Endothelial cell of umbilical vein (primary cell): ENCODE measurements at regions not wholly inside any gene's neighbourhood (a gene's known extent, or its start where the extent isn't known, plus 50 kb on each side); places are given as distances from the start of the nearest gene placed in this dataset.

Experiments
- BruUV-seq: library from RNA; stranded (reverse); fragments of 400-500 nt; replicated peaks from 2 replicates; lab custom pipeline; 2021; lab: Mats Ljungman, UMichigan
- CTCF ChIA-PET: fragments of 300-600, 350-600 bp; sonication (Branson Sonifier 250); formaldehyde crosslinking; loops from one replicate; lab custom pipeline; 2021; ENCODE audit warnings: antibody characterized with exemption, inconsistent platforms; lab: Charles Lee
- POLR2A ChIA-PET: fragments of 300-600, 350-600 bp; sonication (Branson Sonifier 250); formaldehyde crosslinking; loops from one replicate; lab custom pipeline; 2021; ENCODE audit warnings: antibody characterized with exemption, inconsistent platforms; lab: Charles Lee
- DNase-seq: peaks from one replicate; pipeline ENCODE4 v3.0.0-alpha.2; 2011; ENCODE audit warnings: low read depth, low spot score
- FAIRE-seq: peaks from 2 replicates; lab custom pipeline; 2011; peaks lifted over from hg19 to GRCh38; lab: Jason Lieb, UNC
- H2AFZ ChIP-seq: 2 replicates; pipeline ENCODE4 v1.6.0; 2012; ENCODE audit warnings: low read depth, low read length, control low read depth, inconsistent platforms
- H3K27ac ChIP-seq: 2 replicates; pipeline ENCODE4 v1.5.1; 2011; ENCODE audit warnings: low read depth, mild to moderate bottlenecking, control low read depth, low read length, moderate library complexity; ENCODE audit not compliant: insufficient read depth
- H3K27me3 ChIP-seq, 2 experiments: 2 replicates each; pipeline versions ENCODE4 v1.6.0 to v1.6.1; 2011; ENCODE audit warnings: low read length in 2 of 2, mixed read lengths in 1 of 2; ENCODE audit not compliant: control insufficient read depth in 2 of 2, insufficient read depth in 2 of 2
- H3K36me3 ChIP-seq, 2 experiments: 2 replicates in 1 of 2; 3 replicates in 1 of 2; pipeline ENCODE4 v1.5.1; 2011; ENCODE audit warnings: low read length in 2 of 2, mild to moderate bottlenecking in 1 of 2, moderate library complexity in 1 of 2; ENCODE audit not compliant: control insufficient read depth in 2 of 2, insufficient read depth in 2 of 2; ENCODE audit errors: extremely low read depth in 1 of 2
- H3K4me1 ChIP-seq: 3 replicates; pipeline ENCODE4 v1.5.1; 2011; ENCODE audit warnings: mild to moderate bottlenecking, low read length; ENCODE audit not compliant: control insufficient read depth, insufficient read depth; ENCODE audit errors: extremely low read depth
- H3K4me2 ChIP-seq: 2 replicates; pipeline ENCODE4 v1.6.1; 2011; ENCODE audit warnings: low read length, control low read depth, mixed read lengths; ENCODE audit not compliant: insufficient read depth
- H3K4me3 ChIP-seq, 3 experiments: fragments of 200-600 bp in 1 of 3; sonication (generic), shearing (Covaris generic) in 1 of 3; replicated peaks in 1 of 3; 2 replicates each; pipeline ENCODE4 v1.5.1; 2011 to 2016; ENCODE audit warnings: control low read depth in 3 of 3, low read length in 3 of 3, mild to moderate bottlenecking in 2 of 3, inconsistent platforms in 1 of 3, low read depth in 1 of 3, moderate library complexity in 1 of 3; ENCODE audit not compliant: insufficient read depth in 1 of 3
- H3K79me2 ChIP-seq: 2 replicates; pipeline ENCODE4 v1.6.0; 2012; ENCODE audit warnings: low read length, inconsistent platforms; ENCODE audit not compliant: control insufficient read depth, insufficient read depth
- H3K9ac ChIP-seq: replicated peaks from 2 replicates; pipeline ENCODE3; 2011; ENCODE audit warnings: low read length, control low read depth; ENCODE audit not compliant: insufficient read depth; ENCODE audit errors: extremely low read depth
- H3K9me1 ChIP-seq: replicated peaks from 3 replicates; pipeline ENCODE4 v1.6.0; 2011; ENCODE audit warnings: mild to moderate bottlenecking, low read length; ENCODE audit not compliant: control insufficient read depth, insufficient read depth; ENCODE audit errors: extremely low read depth
- H3K9me3 ChIP-seq: replicated peaks from 2 replicates; pipeline ENCODE4 v1.5.1; 2012; ENCODE audit warnings: low read length, inconsistent platforms; ENCODE audit not compliant: control insufficient read depth, insufficient read depth
- H4K20me1 ChIP-seq: replicated peaks from 2 replicates; pipeline ENCODE3; 2011; ENCODE audit warnings: mild to moderate bottlenecking, low read length; ENCODE audit not compliant: control insufficient read depth, insufficient read depth; ENCODE audit errors: extremely low read depth
- EZH2 ChIP-seq: IDR thresholded peaks from 2 replicates; pipeline ENCODE4 v1.6.1; 2012; ENCODE audit warnings: borderline replicate concordance, low read depth, mild to moderate bottlenecking, moderate library complexity, low read length, inconsistent platforms; ENCODE audit not compliant: severe bottlenecking
- FOS ChIP-seq: IDR thresholded peaks from 2 replicates; pipeline ENCODE4 v1.6.1; 2011; ENCODE audit warnings: mild to moderate bottlenecking, low read length, moderate library complexity, borderline replicate concordance; ENCODE audit not compliant: insufficient read depth
- GATA2 ChIP-seq: IDR thresholded peaks from 2 replicates; pipeline ENCODE4 v1.7.0; 2011; ENCODE audit warnings: low read depth, mild to moderate bottlenecking, moderate library complexity, mixed read lengths, low read length; ENCODE audit not compliant: insufficient read length, insufficient read depth
- JUN ChIP-seq: IDR thresholded peaks from 2 replicates; pipeline ENCODE4 v1.6.1; 2011; ENCODE audit warnings: borderline replicate concordance, low read depth; ENCODE audit not compliant: insufficient read length, insufficient read depth
- MYC ChIP-seq: IDR thresholded peaks from one replicate; pipeline ENCODE4 v1.6.1; 2011; ENCODE audit warnings: mild to moderate bottlenecking, low read depth, low read length
- POLR2A ChIP-seq: IDR thresholded peaks from 2 replicates; pipeline ENCODE4 v1.6.1; 2012; ENCODE audit warnings: low read depth, mild to moderate bottlenecking, control low read depth, low read length
- POLR2AphosphoS5 ChIP-seq: IDR thresholded peaks from 2 replicates; pipeline ENCODE4 v1.6.1; 2012; ENCODE audit warnings: low read depth, mild to moderate bottlenecking, control low read depth, low read length, moderate library complexity; ENCODE audit not compliant: insufficient read depth
- dilution Hi-C: fragments of 300-500 bp; cut with MboI; formaldehyde crosslinking; loops from one replicate; pipeline ENCODE4 v1.15.0; 2019; ENCODE audit warnings: low sequenced_read_pairs; ENCODE audit not compliant: extremely low pct_ligation_motif_present
- intact Hi-C: fragments of 100-400 bp; cut with micrococcal nuclease; formaldehyde crosslinking; loops from one replicate; pipeline ENCODE4 v1.10.0; 2022
- TF ChIP-seq, protein P1 (sequence below), 2 donors: IDR thresholded peaks; 1 replicate in 1 of 2; 2 replicates in 1 of 2; pipeline ENCODE4 v1.5.1; 2011; ENCODE audit warnings: low read length in 2 of 2, mild to moderate bottlenecking in 2 of 2, moderate library complexity in 2 of 2, control low read depth in 1 of 2, inconsistent platforms in 1 of 2, low read depth in 1 of 2; ENCODE audit not compliant: insufficient read depth in 1 of 2; ENCODE audit errors: extremely low read depth in 1 of 2
- TF ChIP-seq, protein P2 (sequence below): IDR thresholded peaks from 2 replicates; pipeline ENCODE4 v1.6.1; 2011; ENCODE audit not compliant: insufficient read depth, insufficient read length

- H3K9ac ChIP-seq = no peak overlapping the region
- no peaks in the 10 kb centered on the region for H3K27me3 ChIP-seq
- no peaks in the 10 kb centered on the region for H3K36me3 ChIP-seq
- DNase-seq (peak; percentile 14), FAIRE-seq (no peak)
- H4K20me1 ChIP-seq = no peaks in the 10 kb centered on the region
- CTCF ChIA-PET = interaction anchor here (0.6 kb wide), 1 partner anchor 107 kb away, joined by 3 read pairs; no protein-coding TSS in a partner anchor
- dilution Hi-C loops = no loop called here
- no peak overlapping the region for H2AFZ ChIP-seq
- H3K4me2 ChIP-seq = no peak overlapping the region
- intact Hi-C loops = no loop called here
- no peaks in the 10 kb centered on the region for H3K79me2 ChIP-seq
- no peaks in the 10 kb centered on the region for H3K4me1 ChIP-seq
- H3K4me3 ChIP-seq = no peak overlapping the region
- no peaks in the 10 kb centered on the region for H3K9me3 ChIP-seq
- TF ChIP-seq POLR2A (no peak), FOS (peak; percentile 20)
- no peaks in the 10 kb centered on the region for H3K9me1 ChIP-seq
- POLR2A ChIA-PET = no interaction called here
- H3K27ac ChIP-seq = no peak overlapping the region
- BruUV-seq = no TSS peak
These were observed 309.4 kb upstream of the KLF12 start for GRCh38 chr13:74443631-74444030.

- no peak overlapping the region for H2AFZ ChIP-seq
- H3K9ac ChIP-seq = no peak overlapping the region
- ChIA-PET POLR2A (no interaction called here), CTCF (no interaction called here)
- DNase-seq (no peak), FAIRE-seq (no peak)
- H3K9me1 ChIP-seq = no peaks in the 10 kb centered on the region
- no peak overlapping the region for H3K4me2 ChIP-seq
- TF ChIP-seq FOS = no peak
- TF ChIP-seq JUN = no peak
- TF ChIP-seq POLR2A = no peak
- TF ChIP-seq POLR2AphosphoS5 = no peak
- TF ChIP-seq, protein P1, sequence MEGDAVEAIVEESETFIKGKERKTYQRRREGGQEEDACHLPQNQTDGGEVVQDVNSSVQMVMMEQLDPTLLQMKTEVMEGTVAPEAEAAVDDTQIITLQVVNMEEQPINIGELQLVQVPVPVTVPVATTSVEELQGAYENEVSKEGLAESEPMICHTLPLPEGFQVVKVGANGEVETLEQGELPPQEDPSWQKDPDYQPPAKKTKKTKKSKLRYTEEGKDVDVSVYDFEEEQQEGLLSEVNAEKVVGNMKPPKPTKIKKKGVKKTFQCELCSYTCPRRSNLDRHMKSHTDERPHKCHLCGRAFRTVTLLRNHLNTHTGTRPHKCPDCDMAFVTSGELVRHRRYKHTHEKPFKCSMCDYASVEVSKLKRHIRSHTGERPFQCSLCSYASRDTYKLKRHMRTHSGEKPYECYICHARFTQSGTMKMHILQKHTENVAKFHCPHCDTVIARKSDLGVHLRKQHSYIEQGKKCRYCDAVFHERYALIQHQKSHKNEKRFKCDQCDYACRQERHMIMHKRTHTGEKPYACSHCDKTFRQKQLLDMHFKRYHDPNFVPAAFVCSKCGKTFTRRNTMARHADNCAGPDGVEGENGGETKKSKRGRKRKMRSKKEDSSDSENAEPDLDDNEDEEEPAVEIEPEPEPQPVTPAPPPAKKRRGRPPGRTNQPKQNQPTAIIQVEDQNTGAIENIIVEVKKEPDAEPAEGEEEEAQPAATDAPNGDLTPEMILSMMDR (IDR thresholded peaks at IDR 0.05; ENCODE audit: extremely low read depth in 1 of 2, insufficient read depth in 1 of 2, low read depth in 1 of 2, low read length in 2 of 2) = no peak
- TF ChIP-seq, protein P2, sequence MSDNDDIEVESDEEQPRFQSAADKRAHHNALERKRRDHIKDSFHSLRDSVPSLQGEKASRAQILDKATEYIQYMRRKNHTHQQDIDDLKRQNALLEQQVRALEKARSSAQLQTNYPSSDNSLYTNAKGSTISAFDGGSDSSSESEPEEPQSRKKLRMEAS = no peak
- no peak for TF ChIP-seq EZH2
- no peak for TF ChIP-seq MYC
- TF ChIP-seq GATA2 = no peak
- no peak overlapping the region for H3K27ac ChIP-seq
- no peaks in the 10 kb centered on the region for H3K9me3 ChIP-seq
- no peaks in the 10 kb centered on the region for H3K36me3 ChIP-seq
- H3K4me1 ChIP-seq = no peaks in the 10 kb centered on the region
- no peaks in the 10 kb centered on the region for H4K20me1 ChIP-seq
- dilution Hi-C loops (no loop called here), intact Hi-C loops (no loop called here)
- H3K27me3 ChIP-seq = no peaks in the 10 kb centered on the region
- H3K79me2 ChIP-seq = no peaks in the 10 kb centered on the region
- no peak overlapping the region for H3K4me3 ChIP-seq
- BruUV-seq = no TSS peak
These were observed 308.5 kb upstream of the KLF12 start for GRCh38 chr13:74442751-74443150.
